GM18873 (cell line): ENCODE measurements at regions not wholly inside any gene's neighbourhood (a gene's known extent, or its start where the extent isn't known, plus 50 kb on each side); places are given as distances from the start of the nearest gene placed in this dataset.

Experiments
- ATAC-seq: cut with Tn5 transposase; IDR thresholded peaks from one replicate; pipeline ENCODE4 v1.9.1; 2021; ENCODE audit warnings: mild to moderate bottlenecking, moderate library complexity, moderate number of reproducible peaks; ENCODE audit not compliant: unreplicated experiment, low FRiP score

GRCh38 chr9:78930281-78930680, 633.4 kb downstream of the PSAT1 start:
- ATAC-seq: no peak

GRCh38 chr9:78932849-78933627, 636.1 kb downstream of the PSAT1 start:
- no peak for ATAC-seq

GRCh38 chr9:78934880-78935279, 636.9 kb upstream of the TLE4 start:
- ATAC-seq: no peak

- no peak for ATAC-seq
These were observed 632.9 kb upstream of the TLE4 start for GRCh38 chr9:78938821-78939220.

GRCh38 chr9:78939311-78940065, 632.3 kb upstream of the TLE4 start:
- no peak for ATAC-seq

GRCh38 chr9:78940121-78940855, 631.5 kb upstream of the TLE4 start:
- ATAC-seq: no peak

GRCh38 chr9:78954286-78954685, 617.5 kb upstream of the TLE4 start:
- ATAC-seq: no peak

- no peak for ATAC-seq
These were observed 612.9 kb upstream of the TLE4 start for GRCh38 chr9:78958892-78959291.

GRCh38 chr9:78962156-78962555, 609.6 kb upstream of the TLE4 start:
- no peak for ATAC-seq

GRCh38 chr9:78963911-78964310, 607.9 kb upstream of the TLE4 start:
- ATAC-seq: no peak

GRCh38 chr9:78967596-78968217, 604.1 kb upstream of the TLE4 start:
- no peak for ATAC-seq

GRCh38 chr9:78970375-78970774, 601.4 kb upstream of the TLE4 start:
- no peak for ATAC-seq

- no peak for ATAC-seq
These were observed 600.2 kb upstream of the TLE4 start for GRCh38 chr9:78971540-78971939.

GRCh38 chr9:78972303-78972999, 599.3 kb upstream of the TLE4 start:
- ATAC-seq: no peak

GRCh38 chr9:78973907-78974306, 597.9 kb upstream of the TLE4 start:
- ATAC-seq: no peak

GRCh38 chr9:78982849-78983248, 588.9 kb upstream of the TLE4 start:
- ATAC-seq: no peak

- ATAC-seq: no peak
These were observed 586.6 kb upstream of the TLE4 start for GRCh38 chr9:78985084-78985738.

GRCh38 chr9:78986446-78986845, 585.3 kb upstream of the TLE4 start:
- no peak for ATAC-seq

- ATAC-seq: no peak
These were observed 582.6 kb upstream of the TLE4 start for GRCh38 chr9:78989031-78989658.
